CD8-positive, alpha-beta memory T cell (primary cell): ENCODE measurements at regions not wholly inside any gene's neighbourhood (a gene's known extent, or its start where the extent isn't known, plus 50 kb on each side); places are given as distances from the start of the nearest gene placed in this dataset.
"Not testable (repeated sequence)": the region's sequence is repeated elsewhere in the genome, so short reads cannot be mapped to it uniquely, and the experiment has no call there.

Source experiments
- CTCF ChIA-PET: fragments of 350-600 bp; sonication (Branson Sonifier 250); formaldehyde crosslinking; loops from one replicate; lab custom pipeline; 2021; ENCODE audit warnings: antibody characterized with exemption; lab: Charles Lee
- POLR2A ChIA-PET: fragments of 350-600 bp; sonication (Branson Sonifier 250); formaldehyde crosslinking; loops from one replicate; lab custom pipeline; 2021; ENCODE audit warnings: antibody characterized with exemption; lab: Charles Lee
- DNase-seq, 5 donors: peaks; one replicate each; pipeline versions ENCODE4 v3.0.0 to v3.0.0-alpha.2; 2020 to 2022; ENCODE audit warnings: mixed read lengths in 1 of 5
- H3K27ac ChIP-seq: one replicate; pipeline ENCODE4 v1.7.0; 2013; ENCODE audit warnings: low read depth, mild to moderate bottlenecking, low read length, moderate library complexity
- H3K27me3 ChIP-seq: 2 replicates; pipeline ENCODE4 v1.7.0; 2013; ENCODE audit warnings: low read length, mild to moderate bottlenecking; ENCODE audit not compliant: insufficient read depth, poor library complexity, severe bottlenecking
- H3K36me3 ChIP-seq: 2 replicates; pipeline ENCODE4 v1.7.0; 2013; ENCODE audit warnings: mild to moderate bottlenecking, low read length, moderate library complexity; ENCODE audit not compliant: insufficient read depth
- H3K4me1 ChIP-seq: 2 replicates; pipeline ENCODE4 v1.7.0; 2013; ENCODE audit warnings: mild to moderate bottlenecking, low read length, moderate library complexity; ENCODE audit not compliant: insufficient read depth
- H3K4me3 ChIP-seq: 2 replicates; pipeline ENCODE4 v1.7.0; 2013; ENCODE audit warnings: mild to moderate bottlenecking, low read length
- H3K9me3 ChIP-seq: 2 replicates; pipeline ENCODE4 v1.7.0; 2013; ENCODE audit warnings: mild to moderate bottlenecking, low read length
- H3K27ac Mint-ChIP-seq, 8 donors: one replicate each; pipeline ENCODE4 v1.8.0; 2020 to 2021; ENCODE audit warnings: mixed read lengths in 8 of 8, mild to moderate bottlenecking in 6 of 8, inconsistent platforms in 3 of 8, moderate library complexity in 3 of 8
- H3K27me3 Mint-ChIP-seq, 2 donors: one replicate each; pipeline ENCODE4 v1.8.0; 2020 to 2021; ENCODE audit warnings: mixed read lengths in 2 of 2, mild to moderate bottlenecking in 1 of 2, moderate library complexity in 1 of 2
- H3K36me3 Mint-ChIP-seq, 3 donors: one replicate each; pipeline ENCODE4 v1.8.0; 2020 to 2021; ENCODE audit warnings: mixed read lengths in 3 of 3, inconsistent platforms in 1 of 3, mild to moderate bottlenecking in 1 of 3
- H3K4me1 Mint-ChIP-seq, 3 donors: one replicate each; pipeline ENCODE4 v1.8.0; 2020 to 2021; ENCODE audit warnings: mixed read lengths in 3 of 3, inconsistent platforms in 1 of 3, mild to moderate bottlenecking in 1 of 3
- H3K4me3 Mint-ChIP-seq, 7 donors: one replicate each; pipeline ENCODE4 v1.8.0; 2020 to 2021; ENCODE audit warnings: mixed read lengths in 7 of 7, mild to moderate bottlenecking in 6 of 7, moderate library complexity in 4 of 7, inconsistent platforms in 2 of 7
- H3K9me3 Mint-ChIP-seq, 5 donors: one replicate each; pipeline ENCODE4 v1.8.0; 2020 to 2022; ENCODE audit warnings: mixed read lengths in 5 of 5, mild to moderate bottlenecking in 3 of 5, moderate library complexity in 2 of 5, inconsistent platforms in 1 of 5

- H3K27me3 ChIP-seq: no peaks in the 10 kb centered on the region
- H3K27ac Mint-ChIP-seq: no peak overlapping the region
- H3K4me1 Mint-ChIP-seq: no peaks in the 10 kb centered on the region
- no peak for DNase-seq
- no peak overlapping the region for H3K4me3 Mint-ChIP-seq
- POLR2A ChIA-PET: no interaction called here
- no peak overlapping the region for H3K4me3 ChIP-seq
- CTCF ChIA-PET: no interaction called here
- no peak overlapping the region for H3K27ac ChIP-seq
- H3K27me3 Mint-ChIP-seq: peaks cover 0 to 2% of the 10 kb centered on the region in 2 donors
- no peaks in the 10 kb centered on the region for H3K36me3 Mint-ChIP-seq
- no peaks in the 10 kb centered on the region for H3K9me3 ChIP-seq
- no peaks in the 10 kb centered on the region for H3K36me3 ChIP-seq
- peaks cover 0 to 7% (median 4%) of the 10 kb centered on the region in 5 donors for H3K9me3 Mint-ChIP-seq
- no peaks in the 10 kb centered on the region for H3K4me1 ChIP-seq
Observed at GRCh38 chr14:40367717-40368116, 935.5 kb upstream of the FBXO33 start.

GRCh38 chr14:40365305-40365704 lies 933.1 kb upstream of the FBXO33 start:
- Mint-ChIP-seq H3K27me3 (peaks cover 0 to 2% of the 10 kb centered on the region in 2 donors), H3K4me1 (no peaks in the 10 kb centered on the region), H3K36me3 (no peaks in the 10 kb centered on the region), H3K4me3 (no peak overlapping the region), H3K27ac (no peak overlapping the region), H3K9me3 (peaks cover 0 to 5% (median 3%) of the 10 kb centered on the region in 5 donors)
- Histone ChIP-seq H3K9me3 (no peaks in the 10 kb centered on the region), H3K27ac (no peak overlapping the region), H3K4me3 (no peak overlapping the region), H3K4me1 (no peaks in the 10 kb centered on the region), H3K27me3 (no peaks in the 10 kb centered on the region), H3K36me3 (no peaks in the 10 kb centered on the region)
- ChIA-PET POLR2A (no interaction called here), CTCF (no interaction called here)
- DNase-seq: no peak

GRCh38 chr14:40362856-40363255 lies 930.6 kb upstream of the FBXO33 start:
- DNase-seq: no peak
- CTCF ChIA-PET: no interaction called here
- Histone ChIP-seq H3K36me3 (no peaks in the 10 kb centered on the region), H3K27ac (no peak overlapping the region), H3K4me3 (no peak overlapping the region), H3K9me3 (no peaks in the 10 kb centered on the region), H3K27me3 (no peaks in the 10 kb centered on the region), H3K4me1 (no peaks in the 10 kb centered on the region)
- Mint-ChIP-seq H3K27ac (peak overlapping the region in 1 of 8 donors; percentile 4), H3K27me3 (peaks cover 0 to 2% of the 10 kb centered on the region in 2 donors), H3K4me1 (no peaks in the 10 kb centered on the region), H3K4me3 (no peak overlapping the region), H3K9me3 (peaks cover 0 to 4% (median 4%) of the 10 kb centered on the region in 5 donors), H3K36me3 (no peaks in the 10 kb centered on the region)
- POLR2A ChIA-PET: no interaction called here

GRCh38 chr14:40354754-40355153 lies 922.5 kb upstream of the FBXO33 start:
- no peak for DNase-seq
- H3K27me3 ChIP-seq: no peaks in the 10 kb centered on the region
- Mint-ChIP-seq H3K27ac (no peak overlapping the region), H3K27me3 (no peaks in the 10 kb centered on the region), H3K36me3 (no peaks in the 10 kb centered on the region), H3K4me1 (no peaks in the 10 kb centered on the region), H3K9me3 (peaks cover 0 to 4% (median 0%) of the 10 kb centered on the region in 5 donors), H3K4me3 (no peak overlapping the region)
- no peaks in the 10 kb centered on the region for H3K9me3 ChIP-seq
- H3K27ac ChIP-seq: no peak overlapping the region
- no peaks in the 10 kb centered on the region for H3K36me3 ChIP-seq
- POLR2A ChIA-PET: no interaction called here
- CTCF ChIA-PET: no interaction called here
- no peak overlapping the region for H3K4me3 ChIP-seq
- H3K4me1 ChIP-seq: no peaks in the 10 kb centered on the region

GRCh38 chr14:40348104-40348503 lies 915.9 kb upstream of the FBXO33 start:
- H3K4me3 Mint-ChIP-seq, H3K9me3 Mint-ChIP-seq, H3K4me3 ChIP-seq, H3K9me3 ChIP-seq, H3K36me3 Mint-ChIP-seq, H3K36me3 ChIP-seq, H3K27me3 Mint-ChIP-seq, H3K27ac Mint-ChIP-seq, H3K27me3 ChIP-seq, POLR2A ChIA-PET, H3K4me1 ChIP-seq, H3K27ac ChIP-seq, DNase-seq, H3K4me1 Mint-ChIP-seq, CTCF ChIA-PET: not testable (repeated sequence)

- no peaks in the 10 kb centered on the region for H3K4me1 ChIP-seq
- no peak for DNase-seq
- no peaks in the 10 kb centered on the region for H3K27me3 Mint-ChIP-seq
- H3K9me3 ChIP-seq: no peaks in the 10 kb centered on the region
- no peak overlapping the region for H3K4me3 ChIP-seq
- H3K27me3 ChIP-seq: no peaks in the 10 kb centered on the region
- H3K9me3 Mint-ChIP-seq: peaks cover 2 to 7% (median 4%) of the 10 kb centered on the region in 5 donors
- no peaks in the 10 kb centered on the region for H3K4me1 Mint-ChIP-seq
- no peaks in the 10 kb centered on the region for H3K36me3 ChIP-seq
- no peak overlapping the region for H3K27ac Mint-ChIP-seq
- ChIA-PET POLR2A (no interaction called here), CTCF (no interaction called here)
- H3K27ac ChIP-seq: no peak overlapping the region
- peaks cover 0 to 2% (median 0%) of the 10 kb centered on the region in 3 donors for H3K36me3 Mint-ChIP-seq
- no peak overlapping the region for H3K4me3 Mint-ChIP-seq
Observed at GRCh38 chr14:40347675-40348074, 915.4 kb upstream of the FBXO33 start.

- no peaks in the 10 kb centered on the region for H3K4me1 ChIP-seq
- no peak for DNase-seq
- Mint-ChIP-seq H3K4me1 (no peaks in the 10 kb centered on the region), H3K4me3 (no peak overlapping the region), H3K9me3 (peaks cover 2 to 7% (median 4%) of the 10 kb centered on the region in 5 donors), H3K27me3 (no peaks in the 10 kb centered on the region), H3K27ac (no peak overlapping the region), H3K36me3 (peaks cover 0 to 2% (median 0%) of the 10 kb centered on the region in 3 donors)
- no peak overlapping the region for H3K4me3 ChIP-seq
- H3K27me3 ChIP-seq: no peaks in the 10 kb centered on the region
- POLR2A ChIA-PET: no interaction called here
- CTCF ChIA-PET: no interaction called here
- H3K27ac ChIP-seq: no peak overlapping the region
- no peaks in the 10 kb centered on the region for H3K36me3 ChIP-seq
- H3K9me3 ChIP-seq: no peaks in the 10 kb centered on the region
Observed at GRCh38 chr14:40346275-40346674, 914.0 kb upstream of the FBXO33 start.

- H3K27me3 ChIP-seq: no peaks in the 10 kb centered on the region
- H3K36me3 ChIP-seq: no peaks in the 10 kb centered on the region
- CTCF ChIA-PET: no interaction called here
- no peaks in the 10 kb centered on the region for H3K4me1 ChIP-seq
- no peak for DNase-seq
- H3K4me1 Mint-ChIP-seq: no peaks in the 10 kb centered on the region
- H3K36me3 Mint-ChIP-seq: peaks cover 0 to 2% (median 0%) of the 10 kb centered on the region in 3 donors
- no peak overlapping the region for H3K27ac Mint-ChIP-seq
- no peak overlapping the region for H3K4me3 ChIP-seq
- no peak overlapping the region for H3K27ac ChIP-seq
- no peaks in the 10 kb centered on the region for H3K27me3 Mint-ChIP-seq
- H3K4me3 Mint-ChIP-seq: no peak overlapping the region
- H3K9me3 ChIP-seq: no peaks in the 10 kb centered on the region
- POLR2A ChIA-PET: interaction anchor here (0.7 kb wide), 1 partner anchor 522 kb away, joined by 6 read pairs; no protein-coding TSS in a partner anchor
- H3K9me3 Mint-ChIP-seq: peaks cover 2 to 7% (median 4%) of the 10 kb centered on the region in 5 donors
Observed at GRCh38 chr14:40345334-40345733, 913.1 kb upstream of the FBXO33 start.

- DNase-seq: no peak
- CTCF ChIA-PET: no interaction called here
- Mint-ChIP-seq H3K4me1 (no peaks in the 10 kb centered on the region), H3K27me3 (no peaks in the 10 kb centered on the region), H3K9me3 (peaks cover 0 to 1% (median 0%) of the 10 kb centered on the region in 5 donors), H3K27ac (no peak overlapping the region), H3K36me3 (no peaks in the 10 kb centered on the region), H3K4me3 (no peak overlapping the region)
- no peaks in the 10 kb centered on the region for H3K4me1 ChIP-seq
- POLR2A ChIA-PET: no interaction called here
- H3K9me3 ChIP-seq: no peaks in the 10 kb centered on the region
- no peaks in the 10 kb centered on the region for H3K36me3 ChIP-seq
- no peak overlapping the region for H3K4me3 ChIP-seq
- H3K27me3 ChIP-seq: no peaks in the 10 kb centered on the region
- no peak overlapping the region for H3K27ac ChIP-seq
Observed at GRCh38 chr14:40340708-40341107, 908.5 kb upstream of the FBXO33 start.
